ENCODE measurements at regions not wholly inside any gene's neighbourhood (a gene's known extent, or its start where the extent isn't known, plus 50 kb on each side); places are given as distances from the start of the nearest gene placed in this dataset.

DNA sequence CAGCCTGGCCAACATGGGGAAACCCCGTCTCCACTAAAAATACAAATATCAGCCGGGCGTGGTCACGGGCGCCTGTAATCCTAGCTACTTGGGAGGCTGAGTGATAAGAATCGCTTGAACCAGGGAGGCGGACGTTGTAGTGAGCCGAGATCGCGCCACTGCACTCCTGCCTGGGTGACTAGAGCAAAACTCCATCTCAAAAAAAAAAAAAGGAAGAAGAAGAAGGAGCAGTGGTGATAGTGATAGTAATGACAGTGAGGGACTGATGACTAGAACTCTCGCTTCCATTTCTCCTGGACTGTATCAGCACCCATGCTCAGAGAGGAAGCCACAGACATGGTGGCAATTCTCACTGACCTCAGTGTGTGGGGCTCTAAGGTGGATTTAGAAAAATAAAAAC, 52.6 kb upstream of the CLINT1 start:
- Histone ChIP-seq H3K4me3 (ENCODE audit: low read length) (no peak overlapping the region), H3K4me1 (ENCODE audit: control insufficient read depth, insufficient read depth, low read length) (peaks cover 8% of the 10 kb centered on the region), H3K9me3 (ENCODE audit: control insufficient read depth, low read length) (no peaks in the 10 kb centered on the region), H3K9ac (ENCODE audit: extremely low read depth, low read length, poor library complexity, severe bottlenecking) (no peak overlapping the region), H3K27me3 (ENCODE audit: control insufficient read depth, insufficient read depth, low read length, poor library complexity, severe bottlenecking) (no peaks in the 10 kb centered on the region), H3K36me3 (ENCODE audit: control insufficient read depth, insufficient read depth, low read length) (no peaks in the 10 kb centered on the region), H3K27ac (ENCODE audit: low read depth, low read length) (no peak overlapping the region)
- peaks cover 30% of the 10 kb centered on the region for H3K4me1 Mint-ChIP-seq
- H3K9me3 Mint-ChIP-seq = no peaks in the 10 kb centered on the region
- DNase-seq = no peak
- TF ChIP-seq, protein P1, sequence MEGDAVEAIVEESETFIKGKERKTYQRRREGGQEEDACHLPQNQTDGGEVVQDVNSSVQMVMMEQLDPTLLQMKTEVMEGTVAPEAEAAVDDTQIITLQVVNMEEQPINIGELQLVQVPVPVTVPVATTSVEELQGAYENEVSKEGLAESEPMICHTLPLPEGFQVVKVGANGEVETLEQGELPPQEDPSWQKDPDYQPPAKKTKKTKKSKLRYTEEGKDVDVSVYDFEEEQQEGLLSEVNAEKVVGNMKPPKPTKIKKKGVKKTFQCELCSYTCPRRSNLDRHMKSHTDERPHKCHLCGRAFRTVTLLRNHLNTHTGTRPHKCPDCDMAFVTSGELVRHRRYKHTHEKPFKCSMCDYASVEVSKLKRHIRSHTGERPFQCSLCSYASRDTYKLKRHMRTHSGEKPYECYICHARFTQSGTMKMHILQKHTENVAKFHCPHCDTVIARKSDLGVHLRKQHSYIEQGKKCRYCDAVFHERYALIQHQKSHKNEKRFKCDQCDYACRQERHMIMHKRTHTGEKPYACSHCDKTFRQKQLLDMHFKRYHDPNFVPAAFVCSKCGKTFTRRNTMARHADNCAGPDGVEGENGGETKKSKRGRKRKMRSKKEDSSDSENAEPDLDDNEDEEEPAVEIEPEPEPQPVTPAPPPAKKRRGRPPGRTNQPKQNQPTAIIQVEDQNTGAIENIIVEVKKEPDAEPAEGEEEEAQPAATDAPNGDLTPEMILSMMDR (conservative IDR thresholded peaks at IDR 0.05) = no peak
- 95 to 97% methylated on average over 9 to 12 of the region's 12 CpGs for WGBS, 2 experiments (ENCODE audit: insufficient coverage in 1 of 2, insufficient read length in 1 of 2)
- no peaks in the 10 kb centered on the region for H3K36me3 Mint-ChIP-seq (ENCODE audit: low read depth)
- no peak overlapping the region for H3K27ac Mint-ChIP-seq
- H3K27me3 Mint-ChIP-seq (ENCODE audit: insufficient read depth) = no peaks in the 10 kb centered on the region
- H3K4me3 Mint-ChIP-seq = no peak overlapping the region

All from endodermal cell (in vitro differentiated cells).